IMR-90 (cell line): ENCODE measurements at regions not wholly inside any gene's neighbourhood (a gene's known extent, or its start where the extent isn't known, plus 50 kb on each side); places are given as distances from the start of the nearest gene placed in this dataset.

Experiments
- ATAC-seq: fragments of 200-7000 bp; cut with Tn5 transposase; 2 replicates; pipeline ENCODE4 v1.9.1; 2020; ENCODE audit warnings: low read depth, mild to moderate bottlenecking, moderate library complexity
- BruUV-seq: library from RNA; stranded (reverse); fragments of 400-500 nt; replicated peaks from 2 replicates; lab custom pipeline; 2021; lab: Mats Ljungman, UMichigan
- CTCF ChIA-PET: fragments of 300-600 bp; formaldehyde crosslinking; extraction: SDS; loops from one replicate; lab custom pipeline; 2021; ENCODE audit warnings: antibody characterized with exemption; lab: Yijun Ruan, JAX
- POLR2A ChIA-PET: fragments of 300-600 bp; sonication (Branson Sonifier 250); formaldehyde crosslinking; loops from one replicate; lab custom pipeline; 2022; ENCODE audit warnings: antibody characterized with exemption; ENCODE audit not compliant: unreplicated experiment; lab: Charles Lee
- DNase-seq: peaks from one replicate; pipeline ENCODE4 v3.0.0; 2013
- H2AFZ ChIP-seq: replicated peaks from 2 replicates; pipeline ENCODE3; 2013; ENCODE audit warnings: low read length, mild to moderate bottlenecking; ENCODE audit not compliant: poor library complexity
- H2AK5ac ChIP-seq: 2 replicates; pipeline ENCODE4 v1.6.1; 2013; ENCODE audit warnings: low read depth, low read length, inconsistent platforms
- H2AK9ac ChIP-seq: replicated peaks from 2 replicates; pipeline ENCODE3; 2013; ENCODE audit warnings: mild to moderate bottlenecking, low read depth, low read length, moderate library complexity; ENCODE audit not compliant: poor library complexity
- H2BK120ac ChIP-seq: 2 replicates; pipeline ENCODE4 v1.6.1; 2013; ENCODE audit warnings: low read depth, low read length, inconsistent platforms
- H2BK15ac ChIP-seq: 3 replicates; pipeline ENCODE4 v1.6.1; 2013; ENCODE audit warnings: low read depth, low read length, inconsistent platforms
- H2BK20ac ChIP-seq: 2 replicates; pipeline ENCODE4 v1.6.1; 2013; ENCODE audit warnings: low read depth, mild to moderate bottlenecking, inconsistent platforms, low read length, moderate library complexity
- H2BK5ac ChIP-seq: 2 replicates; pipeline ENCODE4 v1.6.1; 2013; ENCODE audit warnings: mild to moderate bottlenecking, low read depth, low read length, inconsistent platforms; ENCODE audit not compliant: poor library complexity, severe bottlenecking
- H3K14ac ChIP-seq: replicated peaks from 2 replicates; pipeline ENCODE4 v1.6.1; 2013; ENCODE audit warnings: low read depth, low read length, inconsistent platforms
- H3K18ac ChIP-seq: 2 replicates; pipeline ENCODE4 v1.6.1; 2013; ENCODE audit warnings: low read depth, low read length, control low read depth
- H3K23ac ChIP-seq: 2 replicates; pipeline ENCODE4 v1.6.1; 2013; ENCODE audit warnings: low read depth, low read length, inconsistent platforms
- H3K27ac ChIP-seq: 2 replicates; pipeline ENCODE4 v1.5.1; 2013; ENCODE audit warnings: mild to moderate bottlenecking, control low read depth, low read length; ENCODE audit not compliant: insufficient read depth
- H3K27me3 ChIP-seq: 2 replicates; pipeline ENCODE4 v1.6.1; 2013; ENCODE audit warnings: low read length; ENCODE audit not compliant: control insufficient read depth, insufficient read depth
- H3K36me3 ChIP-seq: 2 replicates; pipeline ENCODE4 v1.6.1; 2013; ENCODE audit warnings: low read length, mixed read lengths; ENCODE audit not compliant: control insufficient read depth, insufficient read depth
- H3K4ac ChIP-seq: 2 replicates; pipeline ENCODE4 v1.6.1; 2013; ENCODE audit warnings: low read depth, low read length, inconsistent platforms
- H3K4me1 ChIP-seq: 2 replicates; pipeline ENCODE4 v1.6.1; 2013; ENCODE audit warnings: low read length, mixed read lengths; ENCODE audit not compliant: control insufficient read depth, insufficient read depth
- H3K4me2 ChIP-seq: 2 replicates; pipeline ENCODE4 v1.6.1; 2013; ENCODE audit warnings: low read depth, mild to moderate bottlenecking, control low read depth, low read length, moderate library complexity
- H3K4me3 ChIP-seq: 2 replicates; pipeline ENCODE4 v1.5.1; 2013; ENCODE audit warnings: low read depth, mild to moderate bottlenecking, control low read depth, low read length, moderate library complexity; ENCODE audit not compliant: insufficient read depth
- H3K56ac ChIP-seq: 2 replicates; pipeline ENCODE4 v1.6.1; 2013; ENCODE audit warnings: low read length, inconsistent platforms; ENCODE audit not compliant: insufficient read depth; ENCODE audit errors: extremely low read depth
- H3K79me1 ChIP-seq, 2 experiments: 2 replicates each; pipeline ENCODE4 v1.6.1; 2013; ENCODE audit warnings: low read length in 2 of 2, inconsistent platforms in 1 of 2, low read depth in 1 of 2
- H3K9ac ChIP-seq: 2 replicates; pipeline ENCODE4 v1.6.1; 2013; ENCODE audit warnings: low read depth, low read length, control low read depth
- H3K9me1 ChIP-seq: 2 replicates; pipeline ENCODE4 v1.6.1; 2013; ENCODE audit warnings: low read length, inconsistent platforms; ENCODE audit not compliant: insufficient read depth
- H3K9me3 ChIP-seq: 2 replicates; pipeline ENCODE4 v1.6.1; 2013; ENCODE audit warnings: low read length; ENCODE audit not compliant: control insufficient read depth, insufficient read depth
- H4K20me1 ChIP-seq: 2 replicates; pipeline ENCODE4 v1.6.1; 2013; ENCODE audit warnings: low read length, inconsistent platforms; ENCODE audit not compliant: insufficient read depth
- H4K5ac ChIP-seq: 2 replicates; pipeline ENCODE4 v1.6.1; 2013; ENCODE audit warnings: mild to moderate bottlenecking, low read depth, low read length, control low read depth
- H4K8ac ChIP-seq, 2 experiments: 2 replicates each; pipeline ENCODE4 v1.6.1; 2013; ENCODE audit warnings: low read depth in 2 of 2, low read length in 2 of 2, control low read depth in 1 of 2, inconsistent platforms in 1 of 2
- H4K91ac ChIP-seq: 2 replicates; pipeline ENCODE4 v1.6.1; 2013; ENCODE audit warnings: low read depth, low read length, inconsistent platforms; ENCODE audit not compliant: insufficient read depth
- BHLHE40 ChIP-seq: fragments of 150-350 bp; IDR thresholded peaks from 2 replicates; pipeline ENCODE4 v1.6.1; 2016; ENCODE audit warnings: mild to moderate bottlenecking, low read depth, low read length
- CEBPB ChIP-seq: IDR thresholded peaks from 2 replicates; pipeline ENCODE4 v1.6.1; 2012; ENCODE audit warnings: low read depth, low read length, improper control_type of control experiment
- CHD1 ChIP-seq: IDR thresholded peaks from 2 replicates; pipeline ENCODE4 v1.6.1; 2012; ENCODE audit warnings: low read depth, low read length, improper control_type of control experiment
- ELK1 ChIP-seq: fragments of 150-350 bp; IDR thresholded peaks from 2 replicates; pipeline ENCODE4 v1.6.1; 2016; ENCODE audit warnings: low read depth, mild to moderate bottlenecking, low read length, moderate library complexity, borderline replicate concordance
- FOS ChIP-seq: fragments of 150-350 bp; IDR thresholded peaks from 2 replicates; pipeline ENCODE4 v1.6.1; 2016; ENCODE audit warnings: low read depth, low read length
- MAFK ChIP-seq: IDR thresholded peaks from 2 replicates; pipeline ENCODE4 v1.6.1; 2012; ENCODE audit warnings: low read depth, low read length, improper control_type of control experiment
- MAZ ChIP-seq: IDR thresholded peaks from 2 replicates; pipeline ENCODE4 v1.6.1; 2012; ENCODE audit warnings: low read depth, mild to moderate bottlenecking, low read length, improper control_type of control experiment, moderate library complexity, borderline replicate concordance
- MXI1 ChIP-seq: IDR thresholded peaks from 2 replicates; pipeline ENCODE4 v1.6.1; 2012; ENCODE audit warnings: low read depth, mild to moderate bottlenecking, low read length, moderate library complexity, borderline replicate concordance
- NFE2L2 ChIP-seq: fragments of 150-350 bp; IDR thresholded peaks from 2 replicates; pipeline ENCODE4 v1.6.1; 2016; ENCODE audit warnings: low read depth, mild to moderate bottlenecking, low read length
- POLR2A ChIP-seq: IDR thresholded peaks from 2 replicates; pipeline ENCODE4 v1.6.1; 2012; ENCODE audit warnings: mild to moderate bottlenecking, low read depth, low read length
- RAD21 ChIP-seq: IDR thresholded peaks from 2 replicates; pipeline ENCODE4 v1.6.1; 2012; ENCODE audit warnings: low read length, improper control_type of control experiment
- RCOR1 ChIP-seq: IDR thresholded peaks from 2 replicates; pipeline ENCODE4 v1.6.1; 2012; ENCODE audit warnings: mild to moderate bottlenecking, low read length, improper control_type of control experiment; ENCODE audit not compliant: insufficient replicate concordance
- RFX5 ChIP-seq: IDR thresholded peaks from 2 replicates; pipeline ENCODE4 v1.8.0; 2012; ENCODE audit warnings: low read depth, mild to moderate bottlenecking, low read length, moderate library complexity
- SMC3 ChIP-seq: fragments of 150-350 bp; IDR thresholded peaks from 2 replicates; pipeline ENCODE4 v1.6.1; 2016; ENCODE audit warnings: low read depth, mild to moderate bottlenecking, antibody characterized with exemption, low read length, moderate library complexity
- WGBS, 2 experiments: methylation state at CpG; one replicate each; pipeline versions ENCODE4 v1.1.5 to v1.1.7; 2013; ENCODE audit warnings: missing lambda C conversion rate in 2 of 2; ENCODE audit not compliant: insufficient read length in 1 of 2; ENCODE audit errors: extremely low coverage in 2 of 2; 5-methylcytosine and 5-hydroxymethylcytosine counted together
- dilution Hi-C: fragments of 300-500 bp; cut with HindIII; formaldehyde crosslinking; loops from one replicate; pipeline ENCODE4 v1.14.3; 2018; ENCODE audit warnings: low sequenced_read_pairs; ENCODE audit not compliant: unreplicated experiment
- in situ Hi-C: fragments of 300-500 bp; cut with MboI; formaldehyde crosslinking; loops from 3 replicates; pipeline ENCODE4 v1.14.3; 2019; ENCODE audit warnings: low sequenced_read_pairs, inconsistent platforms, mixed read lengths
- intact Hi-C: fragments of 100-400 bp; cut with micrococcal nuclease; formaldehyde crosslinking; loops from 2 replicates; pipeline ENCODE4 v1.10.0; 2022
- TF ChIP-seq, protein P1 (sequence below): conservative IDR thresholded peaks from 2 replicates; pipeline ENCODE4 v1.5.1; 2012; ENCODE audit warnings: mild to moderate bottlenecking, low read depth, low read length, improper control_type of control experiment
- TF ChIP-seq, protein P2 (sequence below): fragments of 150-350 bp; IDR thresholded peaks from 2 replicates; pipeline ENCODE4 v1.6.1; 2017; ENCODE audit warnings: mild to moderate bottlenecking, antibody characterized with exemption, low read length, low read depth

DNA sequence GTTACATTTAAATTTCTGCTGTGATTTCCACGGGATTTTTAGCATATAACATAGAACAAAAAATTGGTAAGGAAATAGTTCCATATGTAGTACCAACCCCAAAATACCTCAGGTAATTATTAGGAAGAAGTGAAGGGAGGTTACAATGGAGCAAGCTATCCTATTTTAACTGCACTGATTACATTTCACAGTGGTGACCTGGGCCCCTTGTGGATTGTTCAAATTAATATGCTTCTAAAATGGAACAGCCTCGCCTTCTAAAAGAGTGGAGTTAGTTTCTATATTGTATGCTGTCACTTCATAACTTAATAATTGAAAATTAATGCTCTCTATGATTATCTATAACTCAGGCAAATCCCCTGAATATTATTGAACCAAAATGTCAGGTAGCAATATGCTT is 651.7 kb upstream of the GBE1 start:
- no peaks in the 10 kb centered on the region for H4K20me1 ChIP-seq
- H3K27ac ChIP-seq, result no peak overlapping the region
- dilution Hi-C loops (no loop called here), in situ Hi-C loops (no loop called here), intact Hi-C loops (no loop called here)
- DNase-seq (no peak), ATAC-seq (no peak)
- H3K4me1 ChIP-seq, result no peaks in the 10 kb centered on the region
- no peak overlapping the region for H2BK15ac ChIP-seq
- no peak overlapping the region for H3K4me2 ChIP-seq
- H2BK5ac ChIP-seq, result no peak overlapping the region
- H3K56ac ChIP-seq, result no peak overlapping the region
- no peak overlapping the region for H4K5ac ChIP-seq
- H2AFZ ChIP-seq, result no peak overlapping the region
- BruUV-seq, result no TSS peak
- no peak overlapping the region for H2AK5ac ChIP-seq
- H3K9me3 ChIP-seq, result peaks cover 3% of the 10 kb centered on the region; the same call in 1 of the 2 replicates
- no peak overlapping the region for H3K23ac ChIP-seq
- no peak overlapping the region for H2BK120ac ChIP-seq
- H3K27me3 ChIP-seq, result no peaks in the 10 kb centered on the region
- H3K79me1 ChIP-seq, result no peaks in the 10 kb centered on the region
- H3K14ac ChIP-seq, result no peak overlapping the region
- H4K91ac ChIP-seq, result no peak overlapping the region
- H2BK20ac ChIP-seq, result no peak overlapping the region
- WGBS, 2 experiments, result no CpG with 5 or more reads among the region's 2 CpGs
- POLR2A ChIA-PET, result no interaction called here
- no peak overlapping the region for H3K9ac ChIP-seq
- no peak overlapping the region for H3K4me3 ChIP-seq
- no peak overlapping the region for H3K18ac ChIP-seq
- H4K8ac ChIP-seq, result no peak overlapping the region
- CTCF ChIA-PET, result no interaction called here
- H3K36me3 ChIP-seq, result no peaks in the 10 kb centered on the region
- no peak overlapping the region for H2AK9ac ChIP-seq
- H3K4ac ChIP-seq, result no peak overlapping the region
- no peak for TF ChIP-seq FOS
- no peak for TF ChIP-seq MAZ
- no peak for TF ChIP-seq NFE2L2
- TF ChIP-seq ELK1, result no peak
- no peak for TF ChIP-seq BHLHE40
- no peak for TF ChIP-seq CEBPB
- TF ChIP-seq, protein P1, sequence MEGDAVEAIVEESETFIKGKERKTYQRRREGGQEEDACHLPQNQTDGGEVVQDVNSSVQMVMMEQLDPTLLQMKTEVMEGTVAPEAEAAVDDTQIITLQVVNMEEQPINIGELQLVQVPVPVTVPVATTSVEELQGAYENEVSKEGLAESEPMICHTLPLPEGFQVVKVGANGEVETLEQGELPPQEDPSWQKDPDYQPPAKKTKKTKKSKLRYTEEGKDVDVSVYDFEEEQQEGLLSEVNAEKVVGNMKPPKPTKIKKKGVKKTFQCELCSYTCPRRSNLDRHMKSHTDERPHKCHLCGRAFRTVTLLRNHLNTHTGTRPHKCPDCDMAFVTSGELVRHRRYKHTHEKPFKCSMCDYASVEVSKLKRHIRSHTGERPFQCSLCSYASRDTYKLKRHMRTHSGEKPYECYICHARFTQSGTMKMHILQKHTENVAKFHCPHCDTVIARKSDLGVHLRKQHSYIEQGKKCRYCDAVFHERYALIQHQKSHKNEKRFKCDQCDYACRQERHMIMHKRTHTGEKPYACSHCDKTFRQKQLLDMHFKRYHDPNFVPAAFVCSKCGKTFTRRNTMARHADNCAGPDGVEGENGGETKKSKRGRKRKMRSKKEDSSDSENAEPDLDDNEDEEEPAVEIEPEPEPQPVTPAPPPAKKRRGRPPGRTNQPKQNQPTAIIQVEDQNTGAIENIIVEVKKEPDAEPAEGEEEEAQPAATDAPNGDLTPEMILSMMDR, result no peak
- TF ChIP-seq MXI1, result no peak
- TF ChIP-seq POLR2A, result no peak
- no peak for TF ChIP-seq RCOR1
- TF ChIP-seq MAFK, result no peak
- no peak for TF ChIP-seq RAD21
- no peak for TF ChIP-seq CHD1
- TF ChIP-seq RFX5, result no peak
- no peak for TF ChIP-seq SMC3
- TF ChIP-seq, protein P2, sequence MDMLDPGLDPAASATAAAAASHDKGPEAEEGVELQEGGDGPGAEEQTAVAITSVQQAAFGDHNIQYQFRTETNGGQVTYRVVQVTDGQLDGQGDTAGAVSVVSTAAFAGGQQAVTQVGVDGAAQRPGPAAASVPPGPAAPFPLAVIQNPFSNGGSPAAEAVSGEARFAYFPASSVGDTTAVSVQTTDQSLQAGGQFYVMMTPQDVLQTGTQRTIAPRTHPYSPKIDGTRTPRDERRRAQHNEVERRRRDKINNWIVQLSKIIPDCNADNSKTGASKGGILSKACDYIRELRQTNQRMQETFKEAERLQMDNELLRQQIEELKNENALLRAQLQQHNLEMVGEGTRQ, result no peak
- no peaks in the 10 kb centered on the region for H3K9me1 ChIP-seq
